Activated CD4-positive, alpha-beta T cell treated with anti-CD3 and anti-CD28 coated beads, Interleukin-2, amount 50 U/mL, for 24 hours (primary cell): ENCODE measurements at regions not wholly inside any gene's neighbourhood (a gene's known extent, or its start where the extent isn't known, plus 50 kb on each side); places are given as distances from the start of the nearest gene placed in this dataset.
"Not testable (repeated sequence)": the region's sequence is repeated elsewhere in the genome, so short reads cannot be mapped to it uniquely, and the experiment has no call there.

Source experiments
- DNase-seq, 2 donors: peaks; one replicate each; pipeline ENCODE4 v3.0.0-alpha.2; 2020; ENCODE audit warnings: low read depth in 1 of 2, low spot score in 1 of 2

DNA sequence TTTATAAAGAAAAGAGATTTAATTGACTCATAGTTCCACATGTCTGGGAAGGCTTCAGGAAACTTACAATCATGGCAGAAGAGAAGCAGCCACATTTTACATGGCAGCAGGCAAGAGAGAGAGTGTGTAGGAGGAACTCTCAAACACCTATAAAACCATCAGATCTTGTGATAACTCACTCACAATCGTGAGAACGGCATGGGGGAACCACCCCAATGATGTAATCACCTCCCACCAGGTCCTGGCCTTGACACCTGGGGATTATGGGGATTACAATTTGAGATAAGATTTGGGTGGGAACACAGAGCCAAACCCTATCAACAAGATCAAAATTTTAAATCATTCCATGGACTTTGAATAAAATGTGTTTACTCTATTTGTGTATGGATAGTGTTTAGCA, 575.6 kb downstream of the ADCYAP1 start:
- no peak for DNase-seq

GRCh38 chr18:1481577-1481976, 576.9 kb downstream of the ADCYAP1 start:
- no peak for DNase-seq

- DNase-seq: no peak
Measured at GRCh38 chr18:1483385-1483784, 578.7 kb downstream of the ADCYAP1 start.

DNA sequence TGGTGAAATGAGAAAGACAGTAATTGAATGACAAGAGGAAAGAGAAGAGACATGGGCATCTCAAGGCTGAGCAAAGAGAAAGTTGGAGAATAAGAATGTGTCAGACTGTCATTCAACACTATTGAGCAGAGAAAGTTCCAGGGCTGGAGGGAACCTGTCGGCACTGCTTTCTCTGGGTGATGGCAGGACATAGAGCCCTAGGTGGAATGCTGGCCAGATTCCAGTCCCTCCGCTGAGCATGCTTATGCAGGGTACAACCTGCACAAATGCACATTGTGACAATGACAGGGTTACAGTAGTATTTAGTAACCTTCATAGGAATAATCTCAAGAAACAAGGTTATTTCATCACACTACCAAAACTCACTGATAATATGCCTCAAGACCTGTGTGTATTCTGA, 582.8 kb downstream of the ADCYAP1 start:
- DNase-seq: no peak

DNA sequence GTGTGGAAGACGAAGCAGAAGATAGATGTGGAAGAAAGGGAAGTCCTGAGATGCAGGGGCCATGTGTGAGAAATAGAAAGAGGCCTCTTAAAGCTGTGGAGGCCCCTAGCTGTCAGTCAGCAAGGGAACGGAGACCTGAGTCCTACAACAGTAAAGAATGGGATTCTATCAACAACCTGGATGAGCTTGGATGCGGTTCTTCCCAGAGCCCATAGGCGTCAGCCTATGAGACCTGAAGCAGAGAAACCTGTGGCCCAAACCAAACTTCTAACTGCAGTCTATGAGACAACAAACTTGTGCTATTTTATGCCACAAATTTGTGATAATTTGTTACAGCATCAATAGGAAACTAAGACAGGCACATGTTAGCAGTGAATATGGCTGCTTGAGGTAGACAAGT, 583.7 kb downstream of the ADCYAP1 start:
- DNase-seq: no peak

GRCh38 chr18:1488957-1489356, 584.3 kb downstream of the ADCYAP1 start:
- DNase-seq: no peak

- DNase-seq: no peak
Measured at GRCh38 chr18:1495387-1495786, 590.7 kb downstream of the ADCYAP1 start.

DNA sequence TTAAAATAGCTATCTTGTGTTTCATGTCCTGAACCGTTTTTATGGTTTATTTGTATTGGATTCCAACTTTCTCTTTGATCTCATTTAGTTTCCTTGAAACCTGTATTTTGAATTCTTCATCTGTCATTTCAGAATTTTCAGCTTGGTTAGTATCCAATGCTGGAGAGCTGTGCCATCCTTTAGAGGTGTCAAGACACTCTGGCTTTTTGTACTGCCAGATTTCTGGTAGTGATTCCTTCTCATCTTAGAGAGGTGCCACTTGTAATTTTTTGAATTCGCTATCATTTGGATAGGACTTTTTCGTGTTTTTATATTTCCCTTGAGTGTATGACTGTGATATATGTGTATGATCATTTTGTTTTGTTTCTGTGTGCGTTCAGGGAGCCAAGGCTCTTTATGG, 591.4 kb downstream of the ADCYAP1 start:
- no peak for DNase-seq

GRCh38 chr18:1498216-1498615, 593.5 kb downstream of the ADCYAP1 start:
- DNase-seq: no peak

DNA sequence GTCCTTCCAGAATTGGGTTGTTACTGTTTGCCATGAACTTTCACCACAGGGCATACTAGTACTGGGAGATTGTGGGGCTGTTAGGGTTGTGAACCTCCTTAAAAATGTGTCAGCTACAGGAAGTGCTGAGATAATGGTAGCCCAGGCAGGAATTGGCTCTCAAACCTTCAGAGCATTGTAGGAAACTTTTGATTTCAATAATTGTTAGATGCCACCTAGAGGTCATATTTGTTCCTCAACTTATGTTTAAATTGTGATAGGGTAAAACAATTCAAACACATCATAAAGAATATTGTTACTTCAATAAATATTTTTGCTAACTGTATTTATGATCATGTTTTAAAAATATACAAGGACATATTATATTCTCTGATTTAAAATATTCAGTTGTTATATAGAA, 594.6 kb downstream of the ADCYAP1 start:
- DNase-seq: no peak

GRCh38 chr18:1503847-1504246, 599.2 kb downstream of the ADCYAP1 start:
- no peak for DNase-seq

DNA sequence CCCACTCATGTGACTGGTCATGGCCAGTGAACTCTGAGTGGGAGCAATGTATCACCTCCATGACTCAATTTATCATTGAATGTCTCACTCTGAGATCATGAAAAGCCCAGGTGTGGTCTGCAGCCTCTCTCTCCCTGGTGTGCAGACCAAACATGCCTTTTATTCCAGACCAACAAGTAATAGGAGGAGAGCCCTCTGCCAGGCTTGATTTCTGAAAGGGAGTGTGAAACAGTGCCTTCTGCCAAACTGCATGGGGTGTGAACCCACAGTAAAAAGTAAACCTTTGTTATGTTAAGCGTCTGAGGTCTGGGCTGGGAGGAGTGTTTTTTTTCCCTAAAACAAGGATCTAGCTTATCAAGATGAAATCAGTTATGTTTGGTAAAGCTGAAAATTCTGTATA, 601.2 kb downstream of the ADCYAP1 start:
- no peak for DNase-seq

DNA sequence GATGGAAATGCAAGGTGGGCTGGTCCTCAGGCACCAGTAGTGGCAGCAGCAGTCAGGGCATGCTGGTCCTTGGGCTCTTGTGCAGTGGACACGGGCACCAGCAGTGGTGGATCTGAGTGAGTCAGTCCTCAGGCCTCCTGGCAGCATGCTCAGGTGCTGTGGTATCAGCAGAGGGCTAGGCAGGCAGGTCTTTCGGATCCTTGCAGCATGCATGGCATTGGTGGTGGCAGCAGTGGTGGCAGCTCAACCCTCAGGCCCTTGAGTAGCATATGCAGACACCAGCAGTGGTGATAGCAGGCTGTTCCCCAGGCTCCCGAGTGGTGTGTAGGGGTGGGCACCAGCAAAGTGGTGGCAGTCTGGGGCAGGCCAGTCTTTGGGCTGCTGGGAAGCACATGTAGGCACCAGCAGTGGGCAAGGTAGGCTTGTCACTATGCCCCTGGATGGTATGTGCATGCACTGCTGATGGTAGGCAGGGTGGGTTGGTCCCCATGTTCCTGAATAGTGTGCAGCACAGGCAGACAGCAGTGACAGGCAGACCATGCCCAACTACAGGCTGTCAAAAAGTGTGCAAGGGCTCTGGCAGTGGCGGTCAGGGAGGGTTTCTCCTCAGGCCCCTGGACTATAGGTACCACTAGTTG, 606.0 kb downstream of the ADCYAP1 start:
- DNase-seq: no peak

- no peak for DNase-seq
Measured at GRCh38 chr18:1511619-1512311, 607.1 kb downstream of the ADCYAP1 start.

DNA sequence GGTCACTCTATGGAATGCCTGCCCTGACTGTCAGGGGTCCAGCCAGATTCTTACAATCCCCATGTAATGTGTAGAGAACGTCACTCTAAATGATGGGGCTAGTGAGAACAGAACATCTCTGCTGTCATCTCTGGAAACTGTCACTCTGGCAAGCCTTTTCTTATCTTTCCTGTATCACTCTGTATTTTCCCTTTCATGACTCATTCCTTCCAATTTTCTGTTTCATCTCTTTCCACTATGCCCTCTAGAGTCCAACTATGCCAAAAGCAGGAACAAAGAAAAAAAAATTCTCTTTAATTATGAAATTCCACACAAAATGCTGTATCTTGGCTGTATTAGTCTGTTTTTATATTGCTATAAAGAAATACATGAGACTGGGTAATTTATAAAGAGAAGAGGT, 608.8 kb downstream of the ADCYAP1 start:
- no peak for DNase-seq

GRCh38 chr18:1521588-1522248, 617.0 kb downstream of the ADCYAP1 start:
- not testable (repeated sequence) for DNase-seq

DNA sequence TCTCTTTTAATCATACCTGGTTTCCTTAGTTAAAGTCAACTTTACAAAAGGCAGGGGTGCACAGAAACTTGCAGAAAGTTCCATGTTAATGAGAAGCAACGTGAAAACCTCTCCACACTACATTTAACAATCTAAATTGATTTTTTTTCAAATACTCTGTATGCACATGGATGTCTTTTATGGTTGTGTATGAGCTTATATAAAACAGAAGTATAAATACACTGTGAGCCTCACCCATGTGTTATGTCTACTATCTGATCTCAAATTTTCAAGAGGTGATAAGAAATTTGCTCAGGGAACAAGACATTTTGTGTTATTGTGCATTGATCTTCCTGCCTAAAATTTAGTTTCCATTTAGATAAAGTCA, 617.6 kb downstream of the ADCYAP1 start:
- no peak for DNase-seq

DNA sequence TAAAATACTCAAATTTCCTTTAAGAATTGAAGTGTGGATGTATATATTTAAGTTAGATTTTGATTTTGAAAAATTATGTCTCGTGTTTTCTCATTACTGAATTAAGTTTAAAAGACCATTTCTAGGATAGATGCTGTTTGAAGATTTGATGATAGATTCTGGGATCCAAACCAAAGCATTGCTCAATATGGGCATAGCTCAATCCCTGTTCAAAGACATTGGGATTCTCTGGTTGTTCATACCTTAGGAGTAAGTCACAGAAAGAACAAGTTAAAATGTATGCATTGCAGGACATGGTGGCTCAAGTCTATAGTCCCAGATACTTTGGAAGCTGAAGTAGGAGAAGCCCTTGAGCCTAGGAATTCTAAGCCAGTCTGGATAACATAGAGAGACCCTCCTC, 622.3 kb downstream of the ADCYAP1 start:
- no peak for DNase-seq

DNA sequence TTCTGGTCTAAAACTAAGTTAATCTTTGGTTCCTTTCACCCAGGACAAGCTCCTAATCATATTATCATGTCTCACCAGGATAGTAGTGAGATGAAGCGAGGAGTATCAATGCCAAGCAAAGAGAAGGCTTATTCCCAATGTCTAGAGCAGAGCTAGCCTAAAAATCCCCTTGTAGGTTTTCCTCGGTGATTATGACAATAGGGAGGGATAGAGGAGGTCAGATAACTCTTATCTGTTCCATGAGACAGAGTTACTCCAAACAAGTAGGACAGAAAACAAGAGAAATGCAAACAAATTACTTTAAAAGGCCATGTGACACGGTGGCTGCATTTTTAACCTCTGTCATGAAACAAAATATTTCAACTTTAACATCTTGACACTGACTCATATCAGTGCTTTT, 623.1 kb downstream of the ADCYAP1 start:
- DNase-seq: no peak

DNA sequence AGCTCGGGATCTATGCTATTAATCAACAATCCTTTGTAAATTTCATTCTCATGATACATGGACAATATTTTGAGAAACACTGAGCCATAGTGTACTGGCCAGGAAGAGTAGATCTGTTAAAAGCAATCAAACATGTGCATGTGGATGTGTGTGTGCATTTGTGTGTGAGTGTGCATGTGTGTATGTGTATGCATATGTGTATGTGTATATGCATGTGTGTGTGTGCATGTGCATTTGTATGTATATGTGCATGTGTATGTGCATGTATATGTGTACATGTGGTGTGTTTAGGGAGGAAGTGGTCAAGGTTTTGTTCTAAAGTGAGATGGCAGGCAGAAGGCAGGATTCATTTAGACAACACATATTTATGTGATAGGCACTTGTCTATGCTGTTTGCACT, 623.8 kb downstream of the ADCYAP1 start:
- no peak for DNase-seq

DNA sequence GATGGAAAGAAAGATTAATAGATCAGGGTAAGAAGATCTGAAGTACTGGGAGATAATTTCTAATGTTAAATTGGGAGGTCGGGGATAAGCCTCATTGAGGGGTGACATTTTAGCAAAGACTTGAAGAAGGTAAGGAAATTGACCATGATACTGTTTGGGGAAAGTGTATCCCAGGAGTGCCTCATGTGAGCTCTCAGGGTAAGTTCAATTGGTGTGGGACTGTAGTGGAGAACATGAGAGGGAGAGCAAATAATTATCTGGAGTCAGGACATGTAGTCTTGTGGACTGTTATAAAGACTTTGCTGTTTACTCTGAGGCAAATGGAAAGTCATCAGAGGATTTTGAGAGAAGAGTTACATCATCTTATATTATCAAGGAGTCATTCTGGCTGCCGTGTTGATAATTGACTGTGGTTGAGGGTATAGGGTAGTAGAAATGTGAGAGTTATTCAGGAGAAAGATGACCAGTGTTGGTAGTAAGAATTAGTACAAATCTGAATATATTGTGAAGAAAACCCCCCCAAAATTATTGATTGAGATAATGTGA, 624.4 kb downstream of the ADCYAP1 start:
- no peak for DNase-seq

DNA sequence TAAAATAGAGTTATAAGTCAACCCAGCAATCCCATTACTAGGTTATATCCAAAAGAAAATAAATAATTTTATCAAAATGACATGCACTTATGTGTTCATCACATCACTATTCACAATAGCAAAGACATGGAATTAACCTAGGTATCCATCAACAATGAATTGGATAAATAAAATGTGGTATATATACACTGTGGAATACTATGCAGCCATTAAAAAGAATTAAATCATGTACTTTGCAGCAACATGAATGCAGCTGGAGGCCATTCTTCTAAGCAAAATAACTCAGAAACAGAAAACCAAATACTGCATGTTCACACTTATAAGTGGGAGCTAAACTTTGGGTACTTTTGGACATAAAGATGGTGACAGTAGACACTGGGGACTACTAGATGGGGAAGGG, 626.0 kb downstream of the ADCYAP1 start:
- DNase-seq: no peak
